Body of pancreas (tissue), 4 donors: ENCODE measurements at regions not wholly inside any gene's neighbourhood (a gene's known extent, or its start where the extent isn't known, plus 50 kb on each side); places are given as distances from the start of the nearest gene placed in this dataset.

ENCODE experiments used
- ATAC-seq: fragments of 150-250 bp; one replicate; pipeline ENCODE4 v1.9.1; 2016
- DNase-seq, 4 donors: peaks; one replicate each; pipeline ENCODE4 v3.0.0-alpha.2; 2019
- H3K27ac ChIP-seq, 4 donors: fragments of 200-600 bp; sonication (generic); 1 replicate in 3 of 4; 2 replicates in 1 of 4; pipeline versions ENCODE4 v1.5.1 to v1.6.1; 2016 to 2019; ENCODE audit warnings: mild to moderate bottlenecking in 1 of 4, mixed read lengths in 1 of 4, moderate library complexity in 1 of 4
- H3K27me3 ChIP-seq, 2 donors: fragments of 200-600 bp; sonication (generic); one replicate each; pipeline ENCODE4 v1.6.0; 2016; ENCODE audit warnings: mild to moderate bottlenecking in 1 of 2
- H3K36me3 ChIP-seq, 2 donors: fragments of 200-600 bp; sonication (generic); replicated peaks in 1 of 2; 2 replicates each; pipeline ENCODE4 v1.5.1; 2016; ENCODE audit warnings: low read depth in 2 of 2; ENCODE audit not compliant: insufficient read depth in 1 of 2
- H3K4me1 ChIP-seq: fragments of 200-600 bp; sonication (generic); one replicate; pipeline ENCODE4 v1.6.0; 2016
- H3K4me3 ChIP-seq, 2 donors: fragments of 200-600 bp; sonication (generic); 1 replicate in 1 of 2; 2 replicates in 1 of 2; pipeline ENCODE4 v1.5.1; 2016 to 2019
- H3K9me3 ChIP-seq, 3 donors: fragments of 200-600 bp; sonication (generic); 1 replicate in 2 of 3; 2 replicates in 1 of 3; pipeline ENCODE4 v1.5.1; 2016
- POLR2A ChIP-seq, 3 donors: fragments of 450-650 bp; IDR thresholded peaks; one replicate each; pipeline ENCODE4 v1.6.1; 2016; ENCODE audit warnings: antibody characterized with exemption in 3 of 3, mild to moderate bottlenecking in 2 of 3
- WGBS, 2 donors: methylation state at CpG; one replicate each; pipeline ENCODE4 v1.1.5; 2017; 5-methylcytosine and 5-hydroxymethylcytosine counted together
- intact Hi-C: fragments of 100-400 bp; cut with DNase I; formaldehyde crosslinking; loops from one replicate; pipeline ENCODE4 v1.15.1; 2023
- TF ChIP-seq, protein P1 (sequence below), 7 experiments: fragments of 450-650 bp in 4 of 7; fragments of 200-600 bp in 3 of 7; sonication (generic) in 3 of 7; IDR thresholded peaks; one replicate each; pipeline ENCODE4 v1.5.1; 2016 to 2019; ENCODE audit warnings: antibody characterized with exemption in 7 of 7

DNA sequence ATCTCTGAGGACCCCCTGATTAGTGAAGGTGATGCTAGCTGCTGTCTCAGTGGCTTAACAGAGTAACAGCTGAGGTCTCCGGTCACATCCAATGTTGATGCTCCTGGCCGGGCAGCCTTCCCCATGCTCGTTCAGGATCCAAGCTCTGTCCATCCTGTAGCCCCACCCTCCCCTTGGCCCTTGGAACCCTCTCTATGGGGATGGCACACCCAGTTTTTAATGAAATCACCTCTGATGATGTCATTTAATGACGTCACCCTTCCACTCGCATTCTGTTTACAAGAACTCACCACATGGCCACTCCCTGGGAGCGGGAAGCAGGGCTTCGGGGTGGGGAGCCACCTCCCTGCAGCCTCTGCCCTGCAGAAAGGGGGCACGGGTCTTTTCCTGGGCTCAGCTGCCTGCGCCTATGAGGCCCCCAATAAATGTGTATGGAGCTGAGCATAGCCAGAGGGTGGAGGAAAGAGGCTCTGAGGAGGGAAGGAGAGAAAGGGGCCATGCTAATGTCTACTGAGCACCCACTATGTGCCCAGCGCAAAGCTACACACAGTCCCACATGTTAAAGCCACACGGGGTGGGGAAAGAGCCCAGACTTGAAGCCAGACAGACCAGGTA lies 95.5 kb downstream of the OAT start:
- intact Hi-C loops, result no loop called here
- ATAC-seq (no peak), DNase-seq (no peak)
- H3K4me3 ChIP-seq, result no peak overlapping the region
- H3K27ac ChIP-seq, result no peak overlapping the region
- H3K9me3 ChIP-seq, result no peaks in the 10 kb centered on the region
- H3K36me3 ChIP-seq, result no peaks in the 10 kb centered on the region
- TF ChIP-seq, protein P1, sequence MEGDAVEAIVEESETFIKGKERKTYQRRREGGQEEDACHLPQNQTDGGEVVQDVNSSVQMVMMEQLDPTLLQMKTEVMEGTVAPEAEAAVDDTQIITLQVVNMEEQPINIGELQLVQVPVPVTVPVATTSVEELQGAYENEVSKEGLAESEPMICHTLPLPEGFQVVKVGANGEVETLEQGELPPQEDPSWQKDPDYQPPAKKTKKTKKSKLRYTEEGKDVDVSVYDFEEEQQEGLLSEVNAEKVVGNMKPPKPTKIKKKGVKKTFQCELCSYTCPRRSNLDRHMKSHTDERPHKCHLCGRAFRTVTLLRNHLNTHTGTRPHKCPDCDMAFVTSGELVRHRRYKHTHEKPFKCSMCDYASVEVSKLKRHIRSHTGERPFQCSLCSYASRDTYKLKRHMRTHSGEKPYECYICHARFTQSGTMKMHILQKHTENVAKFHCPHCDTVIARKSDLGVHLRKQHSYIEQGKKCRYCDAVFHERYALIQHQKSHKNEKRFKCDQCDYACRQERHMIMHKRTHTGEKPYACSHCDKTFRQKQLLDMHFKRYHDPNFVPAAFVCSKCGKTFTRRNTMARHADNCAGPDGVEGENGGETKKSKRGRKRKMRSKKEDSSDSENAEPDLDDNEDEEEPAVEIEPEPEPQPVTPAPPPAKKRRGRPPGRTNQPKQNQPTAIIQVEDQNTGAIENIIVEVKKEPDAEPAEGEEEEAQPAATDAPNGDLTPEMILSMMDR (IDR thresholded peaks at IDR 0.05), result no peak
- no peak for TF ChIP-seq POLR2A (IDR thresholded peaks at IDR 0.05)
- H3K27me3 ChIP-seq, result no peaks in the 10 kb centered on the region
- 59 to 62% methylated on average over 10 to 11 of the region's 11 CpGs for WGBS, 2 donors
- no peaks in the 10 kb centered on the region for H3K4me1 ChIP-seq

- no peak overlapping the region for H3K4me3 ChIP-seq
- intact Hi-C loops, result no loop called here
Measured at GRCh38 chr10:124322191-124322980, 96.3 kb downstream of the OAT start.

GRCh38 chr10:124321433-124322089 lies 97.2 kb downstream of the OAT start:
- 91 to 92% methylated on average over 19 of the region's 19 CpGs for WGBS, 2 donors
- intact Hi-C loops, result no loop called here
- H3K27me3 ChIP-seq, result no peaks in the 10 kb centered on the region
- H3K4me3 ChIP-seq, result no peak overlapping the region
- H3K4me1 ChIP-seq, result no peaks in the 10 kb centered on the region
- TF ChIP-seq, protein P1 (IDR thresholded peaks at IDR 0.05), result no peak
- TF ChIP-seq POLR2A (IDR thresholded peaks at IDR 0.05), result no peak
- H3K36me3 ChIP-seq, result no peaks in the 10 kb centered on the region
- H3K9me3 ChIP-seq, result no peaks in the 10 kb centered on the region
- ATAC-seq (no peak), DNase-seq (no peak)
- no peak overlapping the region for H3K27ac ChIP-seq

More at GRCh38 chr10:124322191-124322980, 96.3 kb downstream of the OAT start:
- ATAC-seq, result no peak
- no peak overlapping the region for H3K27ac ChIP-seq
- H3K4me1 ChIP-seq, result no peaks in the 10 kb centered on the region
- no peak for DNase-seq
- H3K36me3 ChIP-seq, result no peaks in the 10 kb centered on the region
- no peaks in the 10 kb centered on the region for H3K27me3 ChIP-seq
- no peaks in the 10 kb centered on the region for H3K9me3 ChIP-seq
- no peak for TF ChIP-seq POLR2A (IDR thresholded peaks at IDR 0.05)
- TF ChIP-seq, protein P1 (IDR thresholded peaks at IDR 0.05), result no peak
- 75 to 78% methylated on average over 11 to 18 of the region's 18 CpGs for WGBS, 2 donors

DNA sequence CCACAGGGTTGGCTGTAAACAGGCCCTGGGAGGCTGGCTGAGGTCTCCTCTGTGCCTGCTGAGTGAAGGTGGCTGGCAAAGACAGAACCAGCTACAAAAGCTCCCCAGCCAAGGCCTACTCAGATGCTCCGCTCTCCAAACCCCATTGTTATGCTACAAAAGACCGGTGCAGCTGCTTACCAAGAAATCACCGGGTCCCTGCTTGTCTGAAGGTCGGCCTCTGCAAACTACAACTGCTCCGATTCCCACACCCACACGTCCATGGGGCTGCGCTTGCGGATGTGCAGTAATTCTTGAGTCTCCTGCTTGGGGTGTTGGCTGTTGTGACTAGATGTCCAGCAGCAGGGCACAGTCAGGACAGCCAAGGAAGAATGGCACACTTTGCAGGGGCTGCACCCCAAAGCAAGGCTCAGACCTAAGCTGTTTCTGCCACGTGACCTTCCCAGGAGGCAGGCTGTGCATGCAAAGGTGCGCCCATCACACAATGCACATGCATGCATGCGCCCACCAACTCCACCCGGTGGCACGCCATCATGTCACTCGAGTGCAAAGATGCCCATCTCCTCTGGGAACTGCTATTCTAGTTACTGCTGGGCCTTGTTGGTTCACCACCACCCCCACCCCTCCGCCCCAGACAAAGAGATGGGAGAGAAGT lies 97.8 kb downstream of the OAT start:
- 51 to 63% methylated on average over 11 to 15 of the region's 15 CpGs for whole genome bisulfite sequencing, 2 donors
- H3K27ac ChIP-seq, result no peak overlapping the region
- TF ChIP-seq POLR2A (IDR thresholded peaks at IDR 0.05), result no peak
- TF ChIP-seq, protein P1 (IDR thresholded peaks at IDR 0.05), result no peak
- H3K27me3 ChIP-seq, result no peaks in the 10 kb centered on the region
- H3K4me3 ChIP-seq, result no peak overlapping the region
- no peaks in the 10 kb centered on the region for H3K36me3 ChIP-seq
- H3K9me3 ChIP-seq, result no peaks in the 10 kb centered on the region
- H3K4me1 ChIP-seq, result no peaks in the 10 kb centered on the region
- no peak for ATAC-seq
- DNase-seq, result peak in 1 of 4 donors; percentile 14
- intact Hi-C loops, result no loop called here
